ENCODE measurements at regions not wholly inside any gene's neighbourhood (a gene's known extent, or its start where the extent isn't known, plus 50 kb on each side); places are given as distances from the start of the nearest gene placed in this dataset.

- Histone ChIP-seq H3K36me3 (ENCODE audit: control insufficient read depth in 2 of 2, extremely low read depth in 1 of 2, insufficient read depth in 2 of 2, low read length in 2 of 2) (no peaks in the 10 kb centered on the region), H4K20me1 (ENCODE audit: control insufficient read depth, extremely low read depth, insufficient read depth, low read length) (no peaks in the 10 kb centered on the region), H3K4me3 (ENCODE audit: control insufficient read depth in 2 of 3, extremely low read depth in 1 of 3, insufficient read depth in 2 of 3, low read depth in 1 of 3, low read length in 3 of 3) (no peak overlapping the region), H3K4me1 (ENCODE audit: control insufficient read depth, extremely low read depth, insufficient read depth, low read length) (no peaks in the 10 kb centered on the region), H3K27ac (ENCODE audit: control insufficient read depth, insufficient read depth, low read length) (no peak overlapping the region), H3K9ac (ENCODE audit: control insufficient read depth, extremely low read depth, insufficient read depth, low read length) (no peak overlapping the region), H3K27me3 (ENCODE audit: control insufficient read depth, extremely low read depth, insufficient read depth, low read length) (peaks cover 42% of the 10 kb centered on the region), H3K9me3 (ENCODE audit: control insufficient read depth, low read depth, low read length) (no peaks in the 10 kb centered on the region), H3K9me1 (ENCODE audit: control insufficient read depth, extremely low read depth, insufficient read depth, low read length) (no peaks in the 10 kb centered on the region), H3K4me2 (ENCODE audit: control insufficient read depth, extremely low read depth, insufficient read depth, low read depth, low read length) (no peak overlapping the region), H2AFZ (ENCODE audit: control insufficient read depth, low read length) (no peak overlapping the region), H3K79me2 (ENCODE audit: control insufficient read depth, insufficient read depth, low read length) (no peaks in the 10 kb centered on the region)
- no peak for DNase-seq (ENCODE audit: low read depth, low spot score)
- dilution Hi-C loops (cut with MboI; ENCODE audit: extremely low pct_ligation_motif_present, low sequenced_read_pairs): no loop called here
- no peak for TF ChIP-seq EZH2 (IDR thresholded peaks at IDR 0.05; ENCODE audit: low read length)
- TF ChIP-seq, protein P1, sequence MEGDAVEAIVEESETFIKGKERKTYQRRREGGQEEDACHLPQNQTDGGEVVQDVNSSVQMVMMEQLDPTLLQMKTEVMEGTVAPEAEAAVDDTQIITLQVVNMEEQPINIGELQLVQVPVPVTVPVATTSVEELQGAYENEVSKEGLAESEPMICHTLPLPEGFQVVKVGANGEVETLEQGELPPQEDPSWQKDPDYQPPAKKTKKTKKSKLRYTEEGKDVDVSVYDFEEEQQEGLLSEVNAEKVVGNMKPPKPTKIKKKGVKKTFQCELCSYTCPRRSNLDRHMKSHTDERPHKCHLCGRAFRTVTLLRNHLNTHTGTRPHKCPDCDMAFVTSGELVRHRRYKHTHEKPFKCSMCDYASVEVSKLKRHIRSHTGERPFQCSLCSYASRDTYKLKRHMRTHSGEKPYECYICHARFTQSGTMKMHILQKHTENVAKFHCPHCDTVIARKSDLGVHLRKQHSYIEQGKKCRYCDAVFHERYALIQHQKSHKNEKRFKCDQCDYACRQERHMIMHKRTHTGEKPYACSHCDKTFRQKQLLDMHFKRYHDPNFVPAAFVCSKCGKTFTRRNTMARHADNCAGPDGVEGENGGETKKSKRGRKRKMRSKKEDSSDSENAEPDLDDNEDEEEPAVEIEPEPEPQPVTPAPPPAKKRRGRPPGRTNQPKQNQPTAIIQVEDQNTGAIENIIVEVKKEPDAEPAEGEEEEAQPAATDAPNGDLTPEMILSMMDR (optimal IDR thresholded peaks at IDR 0.05 in 1 of 3, IDR thresholded peaks at IDR 0.05 in 1 of 3, conservative IDR thresholded peaks at IDR 0.05 in 1 of 3; ENCODE audit: extremely low read depth in 1 of 3, insufficient read depth in 2 of 3, low read length in 3 of 3): no peak
- FAIRE-seq: no peak
These were observed 387.2 kb upstream of the PODXL start for GRCh38 chr7:131943646-131944045.

GRCh38 chr7:131943211-131943610 lies 386.8 kb upstream of the PODXL start:
- Histone ChIP-seq H4K20me1 (ENCODE audit: control insufficient read depth, extremely low read depth, insufficient read depth, low read length) (no peaks in the 10 kb centered on the region), H3K27me3 (ENCODE audit: control insufficient read depth, extremely low read depth, insufficient read depth, low read length) (peaks cover 42% of the 10 kb centered on the region), H3K27ac (ENCODE audit: control insufficient read depth, insufficient read depth, low read length) (no peak overlapping the region), H3K4me3 (ENCODE audit: control insufficient read depth in 2 of 3, extremely low read depth in 1 of 3, insufficient read depth in 2 of 3, low read depth in 1 of 3, low read length in 3 of 3) (no peak overlapping the region), H3K9me3 (ENCODE audit: control insufficient read depth, low read depth, low read length) (no peaks in the 10 kb centered on the region), H2AFZ (ENCODE audit: control insufficient read depth, low read length) (no peak overlapping the region), H3K4me1 (ENCODE audit: control insufficient read depth, extremely low read depth, insufficient read depth, low read length) (no peaks in the 10 kb centered on the region), H3K79me2 (ENCODE audit: control insufficient read depth, insufficient read depth, low read length) (no peaks in the 10 kb centered on the region), H3K36me3 (ENCODE audit: control insufficient read depth in 2 of 2, extremely low read depth in 1 of 2, insufficient read depth in 2 of 2, low read length in 2 of 2) (no peaks in the 10 kb centered on the region), H3K4me2 (ENCODE audit: control insufficient read depth, extremely low read depth, insufficient read depth, low read depth, low read length) (no peak overlapping the region), H3K9ac (ENCODE audit: control insufficient read depth, extremely low read depth, insufficient read depth, low read length) (no peak overlapping the region), H3K9me1 (ENCODE audit: control insufficient read depth, extremely low read depth, insufficient read depth, low read length) (no peaks in the 10 kb centered on the region)
- DNase-seq (ENCODE audit: low read depth, low spot score) (no peak), FAIRE-seq (no peak)
- no peak for TF ChIP-seq EZH2 (IDR thresholded peaks at IDR 0.05; ENCODE audit: low read length)
- TF ChIP-seq, protein P1 (optimal IDR thresholded peaks at IDR 0.05 in 1 of 3, IDR thresholded peaks at IDR 0.05 in 1 of 3, conservative IDR thresholded peaks at IDR 0.05 in 1 of 3; ENCODE audit: extremely low read depth in 1 of 3, insufficient read depth in 2 of 3, low read length in 3 of 3): no peak
- dilution Hi-C loops (cut with MboI; ENCODE audit: extremely low pct_ligation_motif_present, low sequenced_read_pairs): no loop called here
